ENCODE measurements at regions not wholly inside any gene's neighbourhood (a gene's known extent, or its start where the extent isn't known, plus 50 kb on each side); places are given as distances from the start of the nearest gene placed in this dataset.
"Not testable (repeated sequence)": the region's sequence is repeated elsewhere in the genome, so short reads cannot be mapped to it uniquely, and the experiment has no call there.

GRCh38 chr6:15839969-15840541, 177.2 kb upstream of the DTNBP1 start:
- no peak for DNase-seq (ENCODE audit: low read depth in 2 of 2)

GRCh38 chr6:15837205-15837604, 174.4 kb upstream of the DTNBP1 start:
- no peak for DNase-seq (ENCODE audit: low read depth in 2 of 2)

GRCh38 chr6:15832841-15833240, 170.0 kb upstream of the DTNBP1 start:
- DNase-seq (ENCODE audit: low read depth in 2 of 2): no peak

GRCh38 chr6:15829156-15829555, 166.3 kb upstream of the DTNBP1 start:
- DNase-seq (ENCODE audit: low read depth in 2 of 2): no peak

- no peak for DNase-seq (ENCODE audit: low read depth in 2 of 2)
Measured at GRCh38 chr6:15827496-15828255, 164.8 kb upstream of the DTNBP1 start.

GRCh38 chr6:15826814-15827318, 164.0 kb upstream of the DTNBP1 start:
- DNase-seq (ENCODE audit: low read depth in 2 of 2): no peak

- DNase-seq (ENCODE audit: low read depth in 2 of 2): no peak
Measured at GRCh38 chr6:15825332-15825930, 162.6 kb upstream of the DTNBP1 start.

- DNase-seq (ENCODE audit: low read depth in 2 of 2): no peak
Measured at GRCh38 chr6:15824811-15825210, 162.0 kb upstream of the DTNBP1 start.

GRCh38 chr6:15823838-15824414, 161.1 kb upstream of the DTNBP1 start:
- DNase-seq (ENCODE audit: low read depth in 2 of 2): no peak

GRCh38 chr6:15822835-15823234, 160.0 kb upstream of the DTNBP1 start:
- no peak for DNase-seq (ENCODE audit: low read depth in 2 of 2)

GRCh38 chr6:15819841-15820240, 157.0 kb upstream of the DTNBP1 start:
- DNase-seq (ENCODE audit: low read depth in 2 of 2): no peak

- no peak for DNase-seq (ENCODE audit: low read depth in 2 of 2)
Measured at GRCh38 chr6:15819226-15819625, 156.4 kb upstream of the DTNBP1 start.

GRCh38 chr6:15818491-15818890, 155.7 kb upstream of the DTNBP1 start:
- DNase-seq (ENCODE audit: low read depth in 2 of 2): no peak

- no peak for DNase-seq (ENCODE audit: low read depth in 2 of 2)
Measured at GRCh38 chr6:15818044-15818443, 155.2 kb upstream of the DTNBP1 start.

GRCh38 chr6:15817100-15817499, 154.3 kb upstream of the DTNBP1 start:
- DNase-seq (ENCODE audit: low read depth in 2 of 2): no peak

GRCh38 chr6:15816661-15817060, 153.8 kb upstream of the DTNBP1 start:
- DNase-seq (ENCODE audit: low read depth in 2 of 2): no peak

GRCh38 chr6:15813698-15814097, 150.9 kb upstream of the DTNBP1 start:
- not testable (repeated sequence) for DNase-seq (ENCODE audit: low read depth in 2 of 2)

- DNase-seq (ENCODE audit: low read depth in 2 of 2): no peak
Measured at GRCh38 chr6:15811107-15811506, 148.3 kb upstream of the DTNBP1 start.

GRCh38 chr6:15810618-15811017, 147.8 kb upstream of the DTNBP1 start:
- no peak for DNase-seq (ENCODE audit: low read depth in 2 of 2)

- no peak for DNase-seq (ENCODE audit: low read depth in 2 of 2)
Measured at GRCh38 chr6:15809367-15809766, 146.5 kb upstream of the DTNBP1 start.

GRCh38 chr6:15804164-15805154, 141.6 kb upstream of the DTNBP1 start:
- no peak for DNase-seq (ENCODE audit: low read depth in 2 of 2)
